ENCODE measurements at regions not wholly inside any gene's neighbourhood (a gene's known extent, or its start where the extent isn't known, plus 50 kb on each side); places are given as distances from the start of the nearest gene placed in this dataset.

DNA sequence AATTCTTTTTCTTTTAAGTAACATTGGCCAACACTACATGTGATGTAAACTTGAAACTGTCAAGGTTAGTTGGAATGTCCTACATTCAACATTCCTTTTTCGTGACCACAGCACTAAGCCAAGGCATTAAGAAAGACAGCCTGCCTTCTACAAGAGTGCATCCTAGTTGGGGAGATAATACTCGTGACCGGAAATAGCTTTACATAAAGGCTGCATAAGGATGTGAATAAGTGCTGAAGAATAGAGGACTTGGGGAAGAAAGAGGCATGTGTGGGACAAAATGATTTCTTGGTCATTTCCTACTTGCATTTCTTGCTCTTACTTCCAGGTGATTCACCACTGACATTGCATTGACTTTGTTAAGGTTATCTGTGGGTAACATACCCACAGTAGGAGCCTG, 282.0 kb downstream of the DMRT2 start:
- no peak for TF ChIP-seq EZH2 (IDR thresholded peaks at IDR 0.05; ENCODE audit: low read length, missing control alignments)
- TF ChIP-seq, protein P1, sequence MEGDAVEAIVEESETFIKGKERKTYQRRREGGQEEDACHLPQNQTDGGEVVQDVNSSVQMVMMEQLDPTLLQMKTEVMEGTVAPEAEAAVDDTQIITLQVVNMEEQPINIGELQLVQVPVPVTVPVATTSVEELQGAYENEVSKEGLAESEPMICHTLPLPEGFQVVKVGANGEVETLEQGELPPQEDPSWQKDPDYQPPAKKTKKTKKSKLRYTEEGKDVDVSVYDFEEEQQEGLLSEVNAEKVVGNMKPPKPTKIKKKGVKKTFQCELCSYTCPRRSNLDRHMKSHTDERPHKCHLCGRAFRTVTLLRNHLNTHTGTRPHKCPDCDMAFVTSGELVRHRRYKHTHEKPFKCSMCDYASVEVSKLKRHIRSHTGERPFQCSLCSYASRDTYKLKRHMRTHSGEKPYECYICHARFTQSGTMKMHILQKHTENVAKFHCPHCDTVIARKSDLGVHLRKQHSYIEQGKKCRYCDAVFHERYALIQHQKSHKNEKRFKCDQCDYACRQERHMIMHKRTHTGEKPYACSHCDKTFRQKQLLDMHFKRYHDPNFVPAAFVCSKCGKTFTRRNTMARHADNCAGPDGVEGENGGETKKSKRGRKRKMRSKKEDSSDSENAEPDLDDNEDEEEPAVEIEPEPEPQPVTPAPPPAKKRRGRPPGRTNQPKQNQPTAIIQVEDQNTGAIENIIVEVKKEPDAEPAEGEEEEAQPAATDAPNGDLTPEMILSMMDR (conservative IDR thresholded peaks at IDR 0.05 in 1 of 2, IDR thresholded peaks at IDR 0.05 in 1 of 2; ENCODE audit: low read depth in 1 of 2, low read length in 2 of 2): no peak

Measured in fibroblast of lung (primary cell).